ENCODE measurements at regions not wholly inside any gene's neighbourhood (a gene's known extent, or its start where the extent isn't known, plus 50 kb on each side); places are given as distances from the start of the nearest gene placed in this dataset.

DNA sequence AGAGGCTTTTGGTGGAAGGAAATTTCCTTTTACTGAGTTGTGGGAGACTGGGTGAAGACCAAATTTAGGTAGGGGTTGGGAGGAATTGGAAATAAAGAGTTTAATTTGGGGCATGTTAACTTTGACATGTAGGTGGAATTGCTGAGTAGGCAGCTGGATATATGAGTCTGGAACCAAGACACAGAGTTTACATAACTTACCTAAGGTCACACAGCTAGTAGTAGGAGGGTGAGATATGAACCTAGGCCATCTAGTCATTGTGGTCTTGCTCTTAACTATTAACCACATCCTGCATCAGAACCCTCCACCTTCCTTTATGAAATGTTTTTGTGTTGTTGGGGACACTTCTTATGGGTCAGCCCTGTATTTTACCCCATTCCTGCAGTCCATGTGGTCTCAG, 113.1 kb downstream of the ICOS start:
- TF ChIP-seq, protein P1, sequence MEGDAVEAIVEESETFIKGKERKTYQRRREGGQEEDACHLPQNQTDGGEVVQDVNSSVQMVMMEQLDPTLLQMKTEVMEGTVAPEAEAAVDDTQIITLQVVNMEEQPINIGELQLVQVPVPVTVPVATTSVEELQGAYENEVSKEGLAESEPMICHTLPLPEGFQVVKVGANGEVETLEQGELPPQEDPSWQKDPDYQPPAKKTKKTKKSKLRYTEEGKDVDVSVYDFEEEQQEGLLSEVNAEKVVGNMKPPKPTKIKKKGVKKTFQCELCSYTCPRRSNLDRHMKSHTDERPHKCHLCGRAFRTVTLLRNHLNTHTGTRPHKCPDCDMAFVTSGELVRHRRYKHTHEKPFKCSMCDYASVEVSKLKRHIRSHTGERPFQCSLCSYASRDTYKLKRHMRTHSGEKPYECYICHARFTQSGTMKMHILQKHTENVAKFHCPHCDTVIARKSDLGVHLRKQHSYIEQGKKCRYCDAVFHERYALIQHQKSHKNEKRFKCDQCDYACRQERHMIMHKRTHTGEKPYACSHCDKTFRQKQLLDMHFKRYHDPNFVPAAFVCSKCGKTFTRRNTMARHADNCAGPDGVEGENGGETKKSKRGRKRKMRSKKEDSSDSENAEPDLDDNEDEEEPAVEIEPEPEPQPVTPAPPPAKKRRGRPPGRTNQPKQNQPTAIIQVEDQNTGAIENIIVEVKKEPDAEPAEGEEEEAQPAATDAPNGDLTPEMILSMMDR (conservative IDR thresholded peaks at IDR 0.05; ENCODE audit: low read length) = no peak
- no peak for TF ChIP-seq EZH2phosphoT487 (IDR thresholded peaks at IDR 0.05; ENCODE audit: borderline replicate concordance, low read depth, low read length)
